ENCODE measurements at regions not wholly inside any gene's neighbourhood (a gene's known extent, or its start where the extent isn't known, plus 50 kb on each side); places are given as distances from the start of the nearest gene placed in this dataset.

DNA sequence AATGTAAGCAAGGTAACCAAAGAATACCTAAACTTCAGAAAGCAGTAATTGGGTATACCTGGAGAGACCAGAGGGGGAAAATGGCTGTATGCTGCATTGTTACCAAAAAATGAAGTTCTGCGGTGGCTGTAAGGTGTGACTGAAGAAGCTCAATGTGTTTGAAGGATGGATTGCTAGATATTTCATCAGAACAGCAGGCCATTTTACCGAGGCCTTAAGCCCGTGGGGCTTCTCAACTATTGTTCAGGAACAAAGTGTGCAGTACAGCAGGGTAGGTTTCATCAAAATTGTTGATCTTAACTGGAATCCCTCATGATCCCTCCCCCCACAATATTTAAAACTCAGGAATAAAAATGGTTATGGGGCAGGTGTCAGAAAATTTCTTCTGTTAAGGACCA, 204.0 kb upstream of the GHITM start:
- no peak for DNase-seq (ENCODE audit: low read depth in 2 of 2)

DNA sequence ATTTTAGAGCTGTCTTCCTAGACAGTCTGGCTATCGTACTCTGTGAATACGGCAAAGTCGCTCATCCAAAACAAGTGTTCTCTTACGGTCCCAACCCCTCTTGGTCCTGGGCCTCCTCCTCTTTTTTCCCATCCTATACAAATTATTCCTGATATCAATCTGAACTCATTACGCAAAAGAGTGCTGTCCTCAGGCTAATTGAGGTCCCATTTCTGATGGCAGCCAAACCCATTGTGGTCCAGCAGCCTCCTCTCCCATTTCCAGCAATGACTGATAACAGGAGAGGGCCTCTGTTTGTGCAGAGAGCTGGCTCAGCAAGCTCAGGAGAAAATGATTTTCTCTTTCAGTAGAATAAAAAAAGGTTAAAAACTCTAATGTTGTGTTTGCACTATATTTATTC, 203.4 kb upstream of the GHITM start:
- no peak for DNase-seq (ENCODE audit: low read depth in 2 of 2)

DNA sequence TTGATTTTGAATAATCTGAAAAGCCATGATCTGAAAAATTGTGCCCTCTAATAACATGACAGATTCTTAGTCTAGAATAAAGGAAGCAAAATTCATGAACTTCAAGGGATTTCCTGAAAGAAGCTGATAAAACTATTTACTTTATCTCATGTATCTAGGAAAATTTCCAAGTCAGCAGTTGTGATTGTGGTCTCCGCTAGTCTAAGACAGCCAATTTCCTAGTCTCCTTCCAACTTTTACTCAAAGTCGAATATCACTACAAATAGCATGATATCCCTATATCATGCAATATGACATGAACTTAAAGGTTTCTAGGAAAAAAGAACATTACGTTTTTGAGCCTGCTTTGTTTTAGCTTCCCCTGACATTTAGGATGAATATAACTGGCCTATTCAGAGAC, 202.1 kb upstream of the GHITM start:
- no peak for DNase-seq (ENCODE audit: low read depth in 2 of 2)

DNA sequence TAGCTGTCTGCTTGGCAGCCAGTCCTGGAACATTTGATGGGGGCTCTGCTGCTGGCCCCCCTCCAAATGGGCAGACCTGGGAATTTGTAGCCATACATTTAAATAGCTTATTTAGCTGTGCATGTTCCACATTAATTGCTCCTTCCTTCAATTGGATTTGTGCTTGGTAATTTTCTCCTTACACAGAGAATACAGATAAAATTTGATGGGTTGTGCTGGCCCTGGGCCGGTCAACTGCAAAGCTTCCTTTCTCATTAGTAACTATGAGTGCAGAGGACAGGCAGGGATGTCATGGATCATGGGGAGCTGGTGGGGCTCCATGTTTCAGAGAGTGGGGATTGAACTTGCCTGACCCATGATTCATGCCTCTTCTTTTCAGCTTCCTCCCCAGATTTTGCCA, 201.5 kb upstream of the GHITM start:
- DNase-seq (ENCODE audit: low read depth in 2 of 2): no peak

DNA sequence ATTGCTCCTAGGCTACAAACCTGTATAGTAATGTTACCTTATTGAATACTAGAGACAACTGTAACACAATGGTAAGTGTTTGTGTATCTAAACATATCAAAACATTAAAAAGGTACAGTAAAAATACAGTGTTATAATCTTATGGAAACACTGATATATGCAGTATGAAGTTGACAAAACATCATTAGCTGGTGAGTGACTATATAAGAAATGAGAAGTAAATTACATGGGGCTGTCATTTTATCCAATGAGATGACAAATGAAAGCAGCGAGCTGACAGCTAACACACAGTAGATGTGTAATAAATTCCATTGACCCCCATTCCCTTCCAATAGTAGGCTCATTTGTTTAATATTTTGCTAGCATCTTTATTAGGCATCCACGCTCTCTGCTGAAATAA, 198.1 kb upstream of the GHITM start:
- no peak for DNase-seq (ENCODE audit: low read depth in 2 of 2)

DNA sequence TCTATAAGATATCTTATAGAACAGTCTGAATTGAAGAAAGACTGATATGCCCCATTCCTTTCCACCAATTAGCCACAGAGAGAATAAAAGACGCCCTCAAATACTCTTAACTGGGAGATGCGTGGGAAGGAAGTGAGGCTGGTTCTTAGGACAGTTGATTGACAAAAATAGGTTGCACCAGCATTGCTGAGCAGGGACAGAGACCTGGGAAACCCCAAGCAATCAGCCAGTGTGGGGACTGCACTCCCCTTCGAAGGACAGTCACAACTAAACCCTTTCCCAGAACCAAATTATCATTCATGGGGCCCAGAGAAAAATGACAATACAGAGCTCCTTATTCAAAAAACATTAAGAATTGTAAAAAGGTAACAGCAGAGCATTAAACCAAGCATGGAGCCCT, 196.9 kb upstream of the GHITM start:
- DNase-seq (ENCODE audit: low read depth in 2 of 2): no peak

DNA sequence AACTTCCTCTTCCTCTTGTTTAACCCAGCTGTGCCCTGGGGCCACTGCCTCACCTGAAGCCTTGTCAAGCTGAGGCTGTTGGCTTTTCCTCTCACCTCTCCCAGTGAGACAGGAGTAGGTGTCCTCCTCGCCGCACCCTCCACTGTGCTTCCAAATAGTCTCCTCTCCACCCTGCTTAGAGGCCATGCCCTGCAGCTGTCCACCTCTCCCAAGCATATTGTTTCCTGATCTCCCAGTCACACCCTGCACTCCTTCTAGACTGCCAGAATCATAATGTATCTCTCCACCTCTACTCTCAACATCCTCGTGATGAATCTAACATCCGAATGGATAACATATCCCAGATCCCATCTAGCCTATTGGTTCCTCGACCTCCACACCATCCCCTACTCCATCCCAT, 196.3 kb upstream of the GHITM start:
- no peak for DNase-seq (ENCODE audit: low read depth in 2 of 2)

DNA sequence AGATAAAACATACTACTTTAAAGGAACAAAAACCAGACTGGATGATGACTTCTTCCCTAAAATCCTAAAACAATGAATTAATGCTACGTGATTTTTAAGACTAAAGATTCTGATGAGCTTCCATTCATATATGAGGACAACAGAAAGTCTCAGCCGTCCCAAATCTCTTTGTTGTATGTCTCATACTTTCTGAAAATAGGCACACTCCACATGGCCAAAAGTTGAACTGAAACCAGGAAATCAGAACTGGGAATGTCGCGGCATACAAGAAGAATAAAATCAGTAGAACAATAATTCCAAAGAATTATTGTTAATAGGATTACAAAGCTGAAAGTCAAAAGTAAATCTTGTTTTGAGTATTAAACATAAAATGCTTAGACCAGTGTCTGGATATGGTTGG, 195.4 kb upstream of the GHITM start:
- no peak for DNase-seq (ENCODE audit: low read depth in 2 of 2)

DNA sequence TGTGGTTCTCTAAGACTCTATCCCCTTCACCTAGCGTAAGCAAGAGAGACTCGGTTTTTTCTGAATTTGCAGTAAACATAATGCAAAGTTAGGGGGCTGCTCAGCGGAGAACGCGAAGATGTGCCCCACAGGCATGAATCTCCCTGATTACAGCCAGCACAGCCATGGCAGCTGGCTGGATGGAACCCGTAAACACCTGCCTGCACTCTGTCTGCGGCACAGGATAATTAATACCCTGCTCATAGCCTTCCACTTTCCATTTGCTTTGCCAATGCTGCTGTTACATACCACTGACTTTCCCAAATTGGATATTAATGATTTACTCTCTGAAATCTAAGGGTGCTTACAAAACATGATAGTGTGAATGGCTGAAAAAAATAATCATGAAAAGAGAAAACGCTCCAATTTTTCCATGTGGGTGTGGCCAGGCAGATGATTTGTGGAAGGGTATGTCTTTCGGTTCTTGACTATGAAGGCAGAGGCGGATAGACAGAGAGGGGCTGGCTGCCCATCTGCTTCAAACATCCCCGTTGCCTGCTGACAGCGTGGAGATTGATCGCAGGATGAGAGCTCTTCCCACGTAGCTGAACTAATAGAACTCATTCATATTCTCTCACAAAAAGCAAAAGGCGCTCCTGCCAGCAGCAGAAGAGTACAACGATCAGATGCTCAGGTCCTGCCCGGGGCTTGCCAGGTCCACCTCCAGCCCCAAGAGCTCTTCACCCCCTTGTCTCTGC, 193.2 kb upstream of the GHITM start:
- DNase-seq (ENCODE audit: low read depth in 2 of 2): no peak

DNA sequence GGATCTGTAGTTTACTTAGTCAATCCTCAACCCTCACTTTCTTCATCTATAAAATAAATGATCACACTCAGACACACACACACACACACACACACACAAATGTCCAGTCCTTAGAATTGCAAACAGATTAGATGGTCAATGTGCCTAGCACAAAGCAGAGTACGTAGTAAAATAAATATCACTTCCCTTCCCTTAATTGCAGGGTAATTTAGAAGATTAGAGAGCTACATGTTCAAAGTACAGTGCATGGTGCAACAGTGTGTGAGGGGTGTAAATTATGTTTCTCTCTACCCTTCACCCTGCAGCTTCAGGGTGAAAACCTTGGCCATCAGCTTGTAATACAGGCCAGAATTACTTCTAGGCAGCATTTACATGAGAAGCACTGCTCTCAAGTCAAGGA, 187.0 kb upstream of the GHITM start:
- no peak for DNase-seq (ENCODE audit: low read depth in 2 of 2)

DNA sequence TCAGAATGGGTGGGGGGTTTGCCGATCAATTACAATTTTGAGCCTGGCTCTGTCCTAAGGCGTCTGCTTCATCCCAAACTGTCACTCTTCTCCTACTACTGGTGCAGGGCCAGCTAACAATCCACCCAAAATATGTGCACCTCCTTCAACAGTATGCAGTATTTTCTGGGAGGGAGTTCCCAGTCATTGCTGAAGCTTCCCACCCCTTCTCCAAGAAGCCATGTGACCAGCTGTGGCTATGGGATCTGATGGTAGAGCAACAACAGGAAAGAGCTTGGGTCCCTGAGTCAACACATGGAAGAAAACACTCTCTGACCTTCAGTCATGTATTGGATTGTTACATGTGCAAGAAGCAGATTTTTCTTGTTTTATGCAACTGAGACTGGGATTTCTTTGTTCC, 185.7 kb upstream of the GHITM start:
- no peak for DNase-seq (ENCODE audit: low read depth in 2 of 2)

DNA sequence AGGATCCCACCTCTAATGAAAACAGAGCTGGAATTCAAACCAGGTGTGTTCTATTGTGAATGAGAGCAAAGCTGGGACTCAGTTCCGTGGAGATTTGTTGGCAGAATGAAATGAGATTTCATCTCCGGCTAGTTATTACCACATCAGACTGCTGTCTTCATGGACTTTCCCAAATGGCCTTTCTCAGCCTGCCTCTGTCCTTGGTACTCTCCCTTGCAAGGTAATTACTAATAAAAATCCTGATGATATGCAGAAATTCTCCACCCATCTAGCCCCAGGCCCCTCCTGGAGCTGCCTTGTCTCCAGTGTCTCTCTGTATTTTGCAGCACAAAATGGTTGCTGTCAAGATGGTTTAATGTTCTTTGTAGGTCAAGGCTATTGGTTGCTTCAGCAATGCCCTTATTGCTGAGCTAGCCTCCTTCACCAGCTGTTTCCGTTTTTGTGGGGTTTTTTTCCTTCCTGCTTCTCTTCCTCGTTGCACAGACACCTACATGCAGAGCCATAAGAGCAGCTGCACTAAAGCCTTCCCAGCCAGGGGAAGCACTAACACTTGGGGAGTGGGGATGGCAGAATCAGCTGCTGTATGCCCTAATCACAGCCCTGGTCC, 185.0 kb upstream of the GHITM start:
- no peak for DNase-seq (ENCODE audit: low read depth in 2 of 2)

DNA sequence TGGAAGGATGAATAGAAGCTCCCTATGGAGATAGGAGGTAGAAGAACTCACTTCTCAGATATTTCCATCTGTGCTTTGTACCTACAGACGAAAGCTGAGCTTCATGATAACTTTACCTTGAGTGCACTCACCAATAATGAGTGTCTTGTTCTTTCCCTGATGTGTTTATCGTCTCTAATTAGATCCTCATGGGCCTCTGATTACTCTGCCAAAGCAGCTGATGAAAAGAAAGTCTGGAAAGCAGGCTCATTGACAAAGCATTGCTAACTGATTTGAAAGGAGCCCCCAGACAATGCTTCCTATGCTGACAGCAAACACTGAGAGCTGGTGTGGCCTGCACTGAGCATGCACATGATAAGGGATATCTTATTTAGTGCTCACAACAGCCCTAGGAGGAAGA, 183.9 kb upstream of the GHITM start:
- DNase-seq (ENCODE audit: low read depth in 2 of 2): no peak

DNA sequence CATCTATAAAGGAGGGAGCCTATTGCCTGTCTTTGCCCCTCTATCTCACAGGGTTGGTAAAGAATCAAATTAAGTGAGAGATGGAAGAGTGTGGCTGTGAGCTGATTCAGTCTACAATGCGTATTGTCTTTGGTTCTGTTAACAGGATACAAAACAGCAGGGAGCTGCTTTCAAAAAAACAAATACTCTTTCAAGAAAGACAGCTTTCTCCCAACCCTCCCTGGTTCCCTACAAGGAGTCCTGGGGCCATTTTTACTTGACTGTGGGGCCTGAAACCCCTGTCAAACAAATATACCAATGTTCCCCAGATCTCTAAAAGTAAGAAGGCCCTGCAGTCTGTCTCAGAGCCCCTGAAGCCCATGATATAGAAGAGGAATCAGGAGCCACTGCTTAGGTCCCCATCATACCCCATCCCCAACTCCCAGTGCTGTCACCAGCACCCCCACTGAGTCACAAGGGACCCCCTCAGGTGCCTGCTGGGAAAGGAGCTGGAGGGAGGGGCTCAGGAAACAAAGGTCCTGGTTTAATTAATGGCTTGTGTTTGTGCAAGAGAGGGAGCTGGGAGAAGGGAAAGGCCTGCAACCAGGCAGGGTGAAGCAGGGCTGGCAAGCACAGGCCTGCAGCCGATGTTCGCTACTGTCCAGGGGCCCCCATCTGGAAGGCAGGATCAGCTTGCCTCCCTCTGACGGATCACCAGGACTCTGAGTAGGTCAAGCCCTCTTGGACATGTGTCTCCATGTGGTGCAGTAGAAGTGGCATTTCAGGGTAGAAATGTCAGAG, 182.0 kb upstream of the GHITM start:
- DNase-seq (ENCODE audit: low read depth in 2 of 2): no peak

DNA sequence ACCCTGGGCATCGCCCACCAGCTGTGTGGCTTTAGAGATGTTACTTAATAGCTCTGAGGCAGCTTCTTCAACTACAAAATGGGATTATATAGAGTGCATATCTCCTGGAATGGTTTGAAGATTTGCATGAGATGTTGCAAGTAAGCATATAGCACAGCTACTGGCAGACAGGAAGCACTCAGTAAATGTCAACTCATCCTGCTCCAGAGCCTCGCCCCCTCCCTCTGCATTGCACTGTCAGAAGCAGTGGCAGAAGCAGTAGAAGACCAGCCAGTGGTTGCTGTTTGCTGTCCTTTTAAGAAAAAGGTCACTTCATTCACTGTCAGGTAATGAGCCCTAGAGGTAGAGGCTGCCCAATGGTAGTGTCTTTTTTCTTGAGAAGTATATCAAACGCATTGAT, 180.0 kb upstream of the GHITM start:
- no peak for DNase-seq (ENCODE audit: low read depth in 2 of 2)

DNA sequence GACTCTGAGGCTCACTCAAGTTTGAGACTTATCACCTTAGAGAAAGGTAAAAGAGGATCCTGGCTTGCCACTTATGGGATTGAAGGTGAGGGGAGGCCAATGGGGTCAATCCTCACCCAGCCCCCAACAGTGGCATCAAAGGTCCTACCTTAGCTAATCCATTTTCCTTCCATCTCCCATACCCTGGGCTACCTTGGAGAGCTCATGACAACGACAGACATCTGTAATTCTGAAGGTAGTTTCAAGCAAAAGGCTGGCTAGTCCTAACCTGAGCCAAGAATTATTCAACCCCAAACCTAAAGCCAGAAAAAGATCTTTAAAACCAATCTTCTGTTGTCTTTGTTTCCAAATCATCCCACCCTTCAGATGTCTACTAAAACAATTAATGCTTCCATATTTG, 179.2 kb upstream of the GHITM start:
- DNase-seq (ENCODE audit: low read depth in 2 of 2): no peak

DNA sequence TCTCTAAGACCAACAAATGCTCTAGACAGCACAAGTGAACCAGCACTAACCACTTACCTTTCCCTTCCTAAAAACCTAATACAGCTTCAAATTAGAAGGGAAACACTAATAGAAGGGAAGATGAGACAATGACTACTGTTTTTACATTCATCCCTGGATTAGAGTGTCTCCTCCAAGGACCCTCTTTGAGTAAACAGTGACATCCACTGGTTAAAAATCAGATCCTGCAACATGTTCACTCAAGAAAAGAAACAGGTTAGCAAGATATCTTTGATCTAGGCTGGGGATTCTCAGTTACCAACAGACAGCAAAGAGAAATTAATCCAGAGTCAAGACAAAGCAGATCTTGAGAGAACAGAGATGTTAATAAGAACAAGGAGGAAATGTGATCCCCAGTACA, 177.7 kb upstream of the GHITM start:
- no peak for DNase-seq (ENCODE audit: low read depth in 2 of 2)

DNA sequence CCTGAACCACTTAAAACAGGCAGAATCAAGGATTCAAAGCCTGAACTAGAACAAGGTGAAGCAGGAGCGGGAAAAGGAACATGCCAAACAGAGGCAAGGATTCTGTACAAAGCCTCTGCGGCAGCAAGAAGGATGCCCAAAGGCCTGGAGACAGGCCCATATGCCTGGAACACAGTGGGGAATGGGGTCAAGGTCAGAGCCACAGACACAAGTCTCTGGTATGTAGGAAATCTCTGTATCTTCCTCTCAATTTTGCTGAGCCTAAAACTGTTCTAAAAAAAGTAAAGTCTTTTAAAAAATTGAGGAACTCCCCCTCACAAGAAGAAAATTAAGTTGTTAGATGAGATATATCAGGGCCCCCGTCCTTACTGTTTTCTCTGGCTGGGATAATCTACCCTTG, 175.9 kb upstream of the GHITM start:
- DNase-seq (ENCODE audit: low read depth in 2 of 2): no peak

DNA sequence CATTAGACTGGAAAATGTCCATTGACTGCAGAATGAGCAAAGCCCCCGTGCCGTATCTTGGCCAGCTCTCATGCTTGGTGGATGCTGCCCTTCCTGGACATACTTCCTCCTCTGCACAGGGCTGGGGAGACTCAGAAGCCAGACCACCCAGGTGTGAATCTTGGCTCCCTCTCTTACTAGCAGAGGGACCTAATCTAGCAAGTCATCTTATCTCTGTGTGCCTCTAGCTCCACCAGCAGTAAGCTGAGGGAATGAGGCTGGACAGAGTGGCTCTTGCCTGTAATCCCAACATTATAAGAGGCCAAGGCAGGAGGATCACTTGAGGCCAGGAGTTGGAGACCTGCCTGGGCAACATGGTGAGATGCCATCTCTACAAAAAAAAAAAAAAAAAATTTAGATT, 173.8 kb upstream of the GHITM start:
- no peak for DNase-seq (ENCODE audit: low read depth in 2 of 2)

DNA sequence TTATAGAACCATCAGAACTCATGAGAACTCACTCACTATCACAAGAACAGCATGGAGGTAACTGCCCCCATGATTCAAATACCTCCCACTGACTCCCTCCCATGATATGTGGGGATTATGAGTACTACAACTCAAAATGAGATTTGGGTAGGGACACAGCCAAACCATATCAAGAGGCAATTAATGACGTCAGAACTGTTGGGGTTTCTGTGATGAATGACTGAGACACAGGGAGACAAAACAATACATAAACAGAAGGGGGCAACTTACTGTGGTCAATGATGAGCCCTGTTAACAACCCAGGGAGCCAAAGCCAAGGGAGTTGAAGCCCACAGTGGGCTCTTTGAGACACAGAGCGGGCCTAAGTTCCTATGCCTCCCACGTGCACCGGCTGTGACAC, 171.3 kb upstream of the GHITM start:
- no peak for DNase-seq (ENCODE audit: low read depth in 2 of 2)

DNA sequence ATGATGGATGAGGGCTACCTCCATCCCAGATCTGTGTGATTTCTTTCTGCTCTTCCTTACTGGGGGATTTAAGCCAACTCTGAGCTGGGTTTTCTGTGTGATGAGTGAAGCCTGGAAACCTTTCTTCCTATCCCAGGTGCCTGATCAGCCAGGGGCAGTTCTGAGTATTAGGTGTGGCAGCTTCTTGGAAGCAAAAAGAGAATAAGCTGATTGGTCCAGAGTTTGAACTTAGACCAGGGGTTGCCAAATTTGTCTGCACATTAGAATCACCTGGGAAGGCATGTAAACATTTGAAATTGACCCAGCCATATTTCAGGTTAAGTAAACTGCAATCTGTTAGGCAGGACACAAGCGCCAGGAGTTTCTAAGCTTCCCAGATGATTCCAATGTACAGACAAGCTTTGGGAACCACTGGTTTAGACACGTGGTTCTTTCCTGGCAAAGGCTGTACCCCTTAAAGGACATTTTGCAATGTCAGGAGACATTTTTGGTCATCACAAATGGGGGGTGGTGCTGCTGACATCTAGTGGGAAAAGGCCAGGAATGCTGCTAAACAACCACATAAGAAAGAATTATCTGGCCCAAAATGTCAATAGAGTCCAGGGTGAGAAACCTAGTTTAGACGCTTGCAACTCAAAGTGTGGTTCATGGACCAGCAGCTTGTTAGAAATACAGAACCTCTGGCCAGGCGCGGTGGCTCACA, 160.5 kb upstream of the GHITM start:
- no peak for DNase-seq (ENCODE audit: low read depth in 2 of 2)

DNA sequence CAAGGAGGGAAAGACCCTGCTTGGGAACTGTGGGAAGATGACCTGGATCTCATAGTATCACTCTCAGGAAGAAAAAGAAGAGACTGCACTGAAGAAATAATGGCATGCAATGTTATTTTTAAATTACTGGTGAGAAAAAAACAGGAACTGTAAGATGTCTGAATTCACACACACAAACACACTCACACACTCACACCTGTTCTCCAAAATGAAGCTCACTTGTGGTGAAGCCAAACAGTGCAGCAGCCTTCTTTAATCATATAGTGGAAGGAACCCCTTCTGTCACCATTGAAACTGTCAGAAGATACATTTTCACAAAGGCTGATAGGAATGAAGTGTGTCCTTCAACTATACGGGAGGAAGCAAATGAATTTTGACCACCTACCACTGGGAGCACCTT, 156.5 kb upstream of the GHITM start:
- no peak for DNase-seq (ENCODE audit: low read depth in 2 of 2)
